IMR-90 (cell line): ENCODE measurements at regions not wholly inside any gene's neighbourhood (a gene's known extent, or its start where the extent isn't known, plus 50 kb on each side); places are given as distances from the start of the nearest gene placed in this dataset.

Source experiments
- ATAC-seq: fragments of 200-7000 bp; cut with Tn5 transposase; 2 replicates; pipeline ENCODE4 v1.9.1; 2020; ENCODE audit warnings: low read depth, mild to moderate bottlenecking, moderate library complexity
- BruUV-seq: library from RNA; stranded (reverse); fragments of 400-500 nt; replicated peaks from 2 replicates; lab custom pipeline; 2021; lab: Mats Ljungman, UMichigan
- CTCF ChIA-PET: fragments of 300-600 bp; formaldehyde crosslinking; extraction: SDS; loops from one replicate; lab custom pipeline; 2021; ENCODE audit warnings: antibody characterized with exemption; lab: Yijun Ruan, JAX
- POLR2A ChIA-PET: fragments of 300-600 bp; sonication (Branson Sonifier 250); formaldehyde crosslinking; loops from one replicate; lab custom pipeline; 2022; ENCODE audit warnings: antibody characterized with exemption; ENCODE audit not compliant: unreplicated experiment; lab: Charles Lee
- DNase-seq: peaks from one replicate; pipeline ENCODE4 v3.0.0; 2013
- H2AFZ ChIP-seq: replicated peaks from 2 replicates; pipeline ENCODE3; 2013; ENCODE audit warnings: low read length, mild to moderate bottlenecking; ENCODE audit not compliant: poor library complexity
- H2AK5ac ChIP-seq: 2 replicates; pipeline ENCODE4 v1.6.1; 2013; ENCODE audit warnings: low read depth, low read length, inconsistent platforms
- H2AK9ac ChIP-seq: replicated peaks from 2 replicates; pipeline ENCODE3; 2013; ENCODE audit warnings: mild to moderate bottlenecking, low read depth, low read length, moderate library complexity; ENCODE audit not compliant: poor library complexity
- H2BK120ac ChIP-seq: 2 replicates; pipeline ENCODE4 v1.6.1; 2013; ENCODE audit warnings: low read depth, low read length, inconsistent platforms
- H2BK15ac ChIP-seq: 3 replicates; pipeline ENCODE4 v1.6.1; 2013; ENCODE audit warnings: low read depth, low read length, inconsistent platforms
- H2BK20ac ChIP-seq: 2 replicates; pipeline ENCODE4 v1.6.1; 2013; ENCODE audit warnings: low read depth, mild to moderate bottlenecking, inconsistent platforms, low read length, moderate library complexity
- H2BK5ac ChIP-seq: 2 replicates; pipeline ENCODE4 v1.6.1; 2013; ENCODE audit warnings: mild to moderate bottlenecking, low read depth, low read length, inconsistent platforms; ENCODE audit not compliant: poor library complexity, severe bottlenecking
- H3K14ac ChIP-seq: replicated peaks from 2 replicates; pipeline ENCODE4 v1.6.1; 2013; ENCODE audit warnings: low read depth, low read length, inconsistent platforms
- H3K18ac ChIP-seq: 2 replicates; pipeline ENCODE4 v1.6.1; 2013; ENCODE audit warnings: low read depth, low read length, control low read depth
- H3K23ac ChIP-seq: 2 replicates; pipeline ENCODE4 v1.6.1; 2013; ENCODE audit warnings: low read depth, low read length, inconsistent platforms
- H3K27ac ChIP-seq: 2 replicates; pipeline ENCODE4 v1.5.1; 2013; ENCODE audit warnings: mild to moderate bottlenecking, control low read depth, low read length; ENCODE audit not compliant: insufficient read depth
- H3K27me3 ChIP-seq: 2 replicates; pipeline ENCODE4 v1.6.1; 2013; ENCODE audit warnings: low read length; ENCODE audit not compliant: control insufficient read depth, insufficient read depth
- H3K36me3 ChIP-seq: 2 replicates; pipeline ENCODE4 v1.6.1; 2013; ENCODE audit warnings: low read length, mixed read lengths; ENCODE audit not compliant: control insufficient read depth, insufficient read depth
- H3K4ac ChIP-seq: 2 replicates; pipeline ENCODE4 v1.6.1; 2013; ENCODE audit warnings: low read depth, low read length, inconsistent platforms
- H3K4me1 ChIP-seq: 2 replicates; pipeline ENCODE4 v1.6.1; 2013; ENCODE audit warnings: low read length, mixed read lengths; ENCODE audit not compliant: control insufficient read depth, insufficient read depth
- H3K4me2 ChIP-seq: 2 replicates; pipeline ENCODE4 v1.6.1; 2013; ENCODE audit warnings: low read depth, mild to moderate bottlenecking, control low read depth, low read length, moderate library complexity
- H3K4me3 ChIP-seq: 2 replicates; pipeline ENCODE4 v1.5.1; 2013; ENCODE audit warnings: low read depth, mild to moderate bottlenecking, control low read depth, low read length, moderate library complexity; ENCODE audit not compliant: insufficient read depth
- H3K56ac ChIP-seq: 2 replicates; pipeline ENCODE4 v1.6.1; 2013; ENCODE audit warnings: low read length, inconsistent platforms; ENCODE audit not compliant: insufficient read depth; ENCODE audit errors: extremely low read depth
- H3K79me1 ChIP-seq, 2 experiments: 2 replicates each; pipeline ENCODE4 v1.6.1; 2013; ENCODE audit warnings: low read length in 2 of 2, inconsistent platforms in 1 of 2, low read depth in 1 of 2
- H3K9ac ChIP-seq: 2 replicates; pipeline ENCODE4 v1.6.1; 2013; ENCODE audit warnings: low read depth, low read length, control low read depth
- H3K9me1 ChIP-seq: 2 replicates; pipeline ENCODE4 v1.6.1; 2013; ENCODE audit warnings: low read length, inconsistent platforms; ENCODE audit not compliant: insufficient read depth
- H3K9me3 ChIP-seq: 2 replicates; pipeline ENCODE4 v1.6.1; 2013; ENCODE audit warnings: low read length; ENCODE audit not compliant: control insufficient read depth, insufficient read depth
- H4K20me1 ChIP-seq: 2 replicates; pipeline ENCODE4 v1.6.1; 2013; ENCODE audit warnings: low read length, inconsistent platforms; ENCODE audit not compliant: insufficient read depth
- H4K5ac ChIP-seq: 2 replicates; pipeline ENCODE4 v1.6.1; 2013; ENCODE audit warnings: mild to moderate bottlenecking, low read depth, low read length, control low read depth
- H4K8ac ChIP-seq, 2 experiments: 2 replicates each; pipeline ENCODE4 v1.6.1; 2013; ENCODE audit warnings: low read depth in 2 of 2, low read length in 2 of 2, control low read depth in 1 of 2, inconsistent platforms in 1 of 2
- H4K91ac ChIP-seq: 2 replicates; pipeline ENCODE4 v1.6.1; 2013; ENCODE audit warnings: low read depth, low read length, inconsistent platforms; ENCODE audit not compliant: insufficient read depth
- BHLHE40 ChIP-seq: fragments of 150-350 bp; IDR thresholded peaks from 2 replicates; pipeline ENCODE4 v1.6.1; 2016; ENCODE audit warnings: mild to moderate bottlenecking, low read depth, low read length
- CEBPB ChIP-seq: IDR thresholded peaks from 2 replicates; pipeline ENCODE4 v1.6.1; 2012; ENCODE audit warnings: low read depth, low read length, improper control_type of control experiment
- CHD1 ChIP-seq: IDR thresholded peaks from 2 replicates; pipeline ENCODE4 v1.6.1; 2012; ENCODE audit warnings: low read depth, low read length, improper control_type of control experiment
- FOS ChIP-seq: fragments of 150-350 bp; IDR thresholded peaks from 2 replicates; pipeline ENCODE4 v1.6.1; 2016; ENCODE audit warnings: low read depth, low read length
- MAFK ChIP-seq: IDR thresholded peaks from 2 replicates; pipeline ENCODE4 v1.6.1; 2012; ENCODE audit warnings: low read depth, low read length, improper control_type of control experiment
- MAZ ChIP-seq: IDR thresholded peaks from 2 replicates; pipeline ENCODE4 v1.6.1; 2012; ENCODE audit warnings: low read depth, mild to moderate bottlenecking, low read length, improper control_type of control experiment, moderate library complexity, borderline replicate concordance
- MXI1 ChIP-seq: IDR thresholded peaks from 2 replicates; pipeline ENCODE4 v1.6.1; 2012; ENCODE audit warnings: low read depth, mild to moderate bottlenecking, low read length, moderate library complexity, borderline replicate concordance
- NFE2L2 ChIP-seq: fragments of 150-350 bp; IDR thresholded peaks from 2 replicates; pipeline ENCODE4 v1.6.1; 2016; ENCODE audit warnings: low read depth, mild to moderate bottlenecking, low read length
- POLR2A ChIP-seq: IDR thresholded peaks from 2 replicates; pipeline ENCODE4 v1.6.1; 2012; ENCODE audit warnings: mild to moderate bottlenecking, low read depth, low read length
- RAD21 ChIP-seq: IDR thresholded peaks from 2 replicates; pipeline ENCODE4 v1.6.1; 2012; ENCODE audit warnings: low read length, improper control_type of control experiment
- RCOR1 ChIP-seq: IDR thresholded peaks from 2 replicates; pipeline ENCODE4 v1.6.1; 2012; ENCODE audit warnings: mild to moderate bottlenecking, low read length, improper control_type of control experiment; ENCODE audit not compliant: insufficient replicate concordance
- RFX5 ChIP-seq: IDR thresholded peaks from 2 replicates; pipeline ENCODE4 v1.8.0; 2012; ENCODE audit warnings: low read depth, mild to moderate bottlenecking, low read length, moderate library complexity
- SMC3 ChIP-seq: fragments of 150-350 bp; IDR thresholded peaks from 2 replicates; pipeline ENCODE4 v1.6.1; 2016; ENCODE audit warnings: low read depth, mild to moderate bottlenecking, antibody characterized with exemption, low read length, moderate library complexity
- WGBS, 2 experiments: methylation state at CpG; one replicate each; pipeline versions ENCODE4 v1.1.5 to v1.1.7; 2013; ENCODE audit warnings: missing lambda C conversion rate in 2 of 2; ENCODE audit not compliant: insufficient read length in 1 of 2; ENCODE audit errors: extremely low coverage in 2 of 2; 5-methylcytosine and 5-hydroxymethylcytosine counted together
- dilution Hi-C: fragments of 300-500 bp; cut with HindIII; formaldehyde crosslinking; loops from one replicate; pipeline ENCODE4 v1.14.3; 2018; ENCODE audit warnings: low sequenced_read_pairs; ENCODE audit not compliant: unreplicated experiment
- in situ Hi-C: fragments of 300-500 bp; cut with MboI; formaldehyde crosslinking; loops from 3 replicates; pipeline ENCODE4 v1.14.3; 2019; ENCODE audit warnings: low sequenced_read_pairs, inconsistent platforms, mixed read lengths
- intact Hi-C: fragments of 100-400 bp; cut with micrococcal nuclease; formaldehyde crosslinking; loops from 2 replicates; pipeline ENCODE4 v1.10.0; 2022
- TF ChIP-seq, protein P1 (sequence below): fragments of 150-350 bp; IDR thresholded peaks from 2 replicates; pipeline ENCODE4 v1.6.1; 2016; ENCODE audit warnings: low read depth, mild to moderate bottlenecking, low read length, moderate library complexity, borderline replicate concordance
- TF ChIP-seq, protein P2 (sequence below): conservative IDR thresholded peaks from 2 replicates; pipeline ENCODE4 v1.5.1; 2012; ENCODE audit warnings: mild to moderate bottlenecking, low read depth, low read length, improper control_type of control experiment
- TF ChIP-seq, protein P3 (sequence below): fragments of 150-350 bp; IDR thresholded peaks from 2 replicates; pipeline ENCODE4 v1.6.1; 2017; ENCODE audit warnings: mild to moderate bottlenecking, antibody characterized with exemption, low read length, low read depth

DNA sequence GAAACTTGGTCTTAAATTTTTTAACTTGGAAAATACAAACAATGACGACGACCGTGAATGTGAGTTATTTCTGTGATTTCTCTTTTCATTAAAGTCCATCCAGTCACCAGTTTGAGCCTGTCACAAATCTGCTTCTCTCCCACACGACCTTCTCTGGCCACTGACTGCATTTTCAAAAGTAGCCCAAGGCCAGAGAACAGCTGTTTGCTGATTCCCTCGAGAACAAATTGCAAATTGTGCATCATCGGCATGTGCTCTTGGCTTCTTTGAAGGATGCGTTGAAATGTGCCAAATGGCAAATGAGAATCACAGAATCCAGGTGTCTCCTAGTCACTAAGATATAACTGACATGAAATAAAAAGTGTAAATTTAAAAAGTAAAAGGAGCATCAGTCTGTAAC is 106.4 kb downstream of the AQP9 start:
- Histone ChIP-seq H3K14ac (no peak overlapping the region), H3K9me1 (no peaks in the 10 kb centered on the region), H3K56ac (no peak overlapping the region; the same call in 1 of the 2 replicates), H3K79me1 (no peaks in the 10 kb centered on the region), H3K18ac (no peak overlapping the region), H4K91ac (no peak overlapping the region), H3K27ac (no peak overlapping the region), H3K4ac (no peak overlapping the region), H4K8ac (no peak overlapping the region), H3K4me1 (no peaks in the 10 kb centered on the region), H4K5ac (no peak overlapping the region), H3K9ac (no peak overlapping the region), H2BK15ac (no peak overlapping the region), H3K36me3 (no peaks in the 10 kb centered on the region), H3K4me2 (no peak overlapping the region), H3K9me3 (no peaks in the 10 kb centered on the region), H2BK120ac (no peak overlapping the region), H4K20me1 (no peaks in the 10 kb centered on the region), H3K27me3 (no peaks in the 10 kb centered on the region), H3K4me3 (no peak overlapping the region), H2AK5ac (no peak overlapping the region), H2BK20ac (no peak overlapping the region), H3K23ac (no peak overlapping the region), H2BK5ac (no peak overlapping the region), H2AFZ (no peak overlapping the region), H2AK9ac (no peak overlapping the region)
- ChIA-PET CTCF (interaction anchor here (0.6 to 1.4 kb wide), 2 partner anchors 11 to 17 kb away, joined by 3 to 4 read pairs; no protein-coding TSS in a partner anchor), POLR2A (no interaction called here)
- dilution Hi-C loops: no loop called here
- in situ Hi-C loops: loop anchor here (25.0 kb wide), 1 partner anchor 518 kb away; the partner anchor contains the start of gene MINDY2
- no peak for ATAC-seq
- intact Hi-C loops: no loop called here
- no peak for DNase-seq
- TF ChIP-seq FOS (no peak), MAZ (no peak), CHD1 (no peak), RCOR1 (no peak), SMC3 (no peak), RFX5 (no peak), MAFK (no peak), RAD21 (no peak), MXI1 (no peak), CEBPB (no peak), POLR2A (no peak), NFE2L2 (no peak), BHLHE40 (no peak)
- TF ChIP-seq, protein P1, sequence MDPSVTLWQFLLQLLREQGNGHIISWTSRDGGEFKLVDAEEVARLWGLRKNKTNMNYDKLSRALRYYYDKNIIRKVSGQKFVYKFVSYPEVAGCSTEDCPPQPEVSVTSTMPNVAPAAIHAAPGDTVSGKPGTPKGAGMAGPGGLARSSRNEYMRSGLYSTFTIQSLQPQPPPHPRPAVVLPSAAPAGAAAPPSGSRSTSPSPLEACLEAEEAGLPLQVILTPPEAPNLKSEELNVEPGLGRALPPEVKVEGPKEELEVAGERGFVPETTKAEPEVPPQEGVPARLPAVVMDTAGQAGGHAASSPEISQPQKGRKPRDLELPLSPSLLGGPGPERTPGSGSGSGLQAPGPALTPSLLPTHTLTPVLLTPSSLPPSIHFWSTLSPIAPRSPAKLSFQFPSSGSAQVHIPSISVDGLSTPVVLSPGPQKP: no peak
- TF ChIP-seq, protein P2, sequence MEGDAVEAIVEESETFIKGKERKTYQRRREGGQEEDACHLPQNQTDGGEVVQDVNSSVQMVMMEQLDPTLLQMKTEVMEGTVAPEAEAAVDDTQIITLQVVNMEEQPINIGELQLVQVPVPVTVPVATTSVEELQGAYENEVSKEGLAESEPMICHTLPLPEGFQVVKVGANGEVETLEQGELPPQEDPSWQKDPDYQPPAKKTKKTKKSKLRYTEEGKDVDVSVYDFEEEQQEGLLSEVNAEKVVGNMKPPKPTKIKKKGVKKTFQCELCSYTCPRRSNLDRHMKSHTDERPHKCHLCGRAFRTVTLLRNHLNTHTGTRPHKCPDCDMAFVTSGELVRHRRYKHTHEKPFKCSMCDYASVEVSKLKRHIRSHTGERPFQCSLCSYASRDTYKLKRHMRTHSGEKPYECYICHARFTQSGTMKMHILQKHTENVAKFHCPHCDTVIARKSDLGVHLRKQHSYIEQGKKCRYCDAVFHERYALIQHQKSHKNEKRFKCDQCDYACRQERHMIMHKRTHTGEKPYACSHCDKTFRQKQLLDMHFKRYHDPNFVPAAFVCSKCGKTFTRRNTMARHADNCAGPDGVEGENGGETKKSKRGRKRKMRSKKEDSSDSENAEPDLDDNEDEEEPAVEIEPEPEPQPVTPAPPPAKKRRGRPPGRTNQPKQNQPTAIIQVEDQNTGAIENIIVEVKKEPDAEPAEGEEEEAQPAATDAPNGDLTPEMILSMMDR: no peak
- TF ChIP-seq, protein P3, sequence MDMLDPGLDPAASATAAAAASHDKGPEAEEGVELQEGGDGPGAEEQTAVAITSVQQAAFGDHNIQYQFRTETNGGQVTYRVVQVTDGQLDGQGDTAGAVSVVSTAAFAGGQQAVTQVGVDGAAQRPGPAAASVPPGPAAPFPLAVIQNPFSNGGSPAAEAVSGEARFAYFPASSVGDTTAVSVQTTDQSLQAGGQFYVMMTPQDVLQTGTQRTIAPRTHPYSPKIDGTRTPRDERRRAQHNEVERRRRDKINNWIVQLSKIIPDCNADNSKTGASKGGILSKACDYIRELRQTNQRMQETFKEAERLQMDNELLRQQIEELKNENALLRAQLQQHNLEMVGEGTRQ: no peak
- BruUV-seq: no TSS peak
- WGBS, 2 experiments: no CpG with 5 or more reads among the region's 7 CpGs
